T-cell (primary cell): ENCODE measurements at regions not wholly inside any gene's neighbourhood (a gene's known extent, or its start where the extent isn't known, plus 50 kb on each side); places are given as distances from the start of the nearest gene placed in this dataset.

ENCODE experiments used
- ATAC-seq, 4 experiments: fragments of 200-7000 bp in 3 of 4; fragments of 150-1000 bp in 1 of 4; cut with Tn5 transposase; replicated peaks in 1 of 4; 1 replicate in 3 of 4; 2 replicates in 1 of 4; pipeline ENCODE4 v1.10.0; 2021; ENCODE audit warnings: moderate library complexity in 3 of 4, mild to moderate bottlenecking in 2 of 4, moderate number of reproducible peaks in 1 of 4
- CTCF ChIA-PET, 2 donors: fragments of 300-600 bp; sonication (Branson Sonifier 250); formaldehyde crosslinking; loops; one replicate each; lab custom pipeline; 2022; ENCODE audit warnings: antibody characterized with exemption in 2 of 2; lab: Charles Lee
- POLR2A ChIA-PET, 2 donors: fragments of 300-600 bp; sonication (Branson Sonifier 250); formaldehyde crosslinking; loops; one replicate each; lab custom pipeline; 2022; ENCODE audit warnings: antibody characterized with exemption in 2 of 2; lab: Charles Lee
- DNase-seq, 35 experiments: peaks; one replicate each; pipeline versions ENCODE4 v3.0.0 to v3.0.0-alpha.2; 2013 to 2023
- H3K27ac ChIP-seq: one replicate; pipeline ENCODE4 v1.5.1; 2013; ENCODE audit warnings: low read length
- H3K27me3 ChIP-seq, 2 experiments: replicated peaks in 1 of 2; 1 replicate in 1 of 2; 2 replicates in 1 of 2; pipeline versions ENCODE4 v1.6.1 to v1.7.0; 2013; ENCODE audit warnings: low read length in 1 of 2, mixed read lengths in 1 of 2; ENCODE audit not compliant: control insufficient read depth in 2 of 2, insufficient read depth in 2 of 2; ENCODE audit errors: extremely low read depth in 1 of 2
- H3K36me3 ChIP-seq, 2 donors: 1 replicate in 1 of 2; 2 replicates in 1 of 2; pipeline versions ENCODE4 v1.6.1 to v1.7.0; 2013; ENCODE audit warnings: low read length in 1 of 2; ENCODE audit not compliant: control insufficient read depth in 2 of 2, insufficient read depth in 1 of 2; ENCODE audit errors: extremely low read depth in 1 of 2
- H3K4me1 ChIP-seq, 2 experiments: 1 replicate in 1 of 2; 2 replicates in 1 of 2; pipeline versions ENCODE4 v1.6.1 to v1.7.0; 2013; ENCODE audit warnings: low read length in 2 of 2, mixed read lengths in 1 of 2; ENCODE audit not compliant: insufficient read depth in 2 of 2, control insufficient read depth in 1 of 2; ENCODE audit errors: extremely low read depth in 1 of 2
- H3K4me3 ChIP-seq, 2 donors: 1 replicate in 1 of 2; 2 replicates in 1 of 2; pipeline versions ENCODE4 v1.5.1 to v1.7.0; 2013; ENCODE audit warnings: mild to moderate bottlenecking in 2 of 2, low read length in 1 of 2, moderate library complexity in 1 of 2; ENCODE audit not compliant: control insufficient read depth in 1 of 2; ENCODE audit errors: extremely low read depth in 1 of 2
- H3K9me3 ChIP-seq: 2 replicates; pipeline ENCODE4 v1.7.0; 2013
- H3K27ac Mint-ChIP-seq, 2 donors: one replicate each; pipeline ENCODE4 v1.8.0; 2020 to 2021; ENCODE audit warnings: mild to moderate bottlenecking in 2 of 2, mixed read lengths in 2 of 2
- H3K27me3 Mint-ChIP-seq, 2 donors: one replicate each; pipeline ENCODE4 v1.8.0; 2021 to 2022; ENCODE audit warnings: mixed read lengths in 2 of 2
- H3K36me3 Mint-ChIP-seq: one replicate; pipeline ENCODE4 v1.8.0; 2021; ENCODE audit warnings: mixed read lengths
- H3K4me1 Mint-ChIP-seq, 3 donors: one replicate each; pipeline ENCODE4 v1.8.0; 2020 to 2022; ENCODE audit warnings: mixed read lengths in 3 of 3, mild to moderate bottlenecking in 1 of 3
- H3K4me3 Mint-ChIP-seq, 3 donors: one replicate each; pipeline ENCODE4 v1.8.0; 2020 to 2022; ENCODE audit warnings: mild to moderate bottlenecking in 3 of 3, mixed read lengths in 3 of 3, moderate library complexity in 3 of 3
- H3K9me3 Mint-ChIP-seq, 3 donors: one replicate each; pipeline ENCODE4 v1.8.0; 2020 to 2022; ENCODE audit warnings: mixed read lengths in 3 of 3
- WGBS: methylation state at CpG from one replicate; pipeline ENCODE4 v1.1.5; 2013; ENCODE audit warnings: missing lambda C conversion rate; ENCODE audit not compliant: insufficient coverage; 5-methylcytosine and 5-hydroxymethylcytosine counted together

DNA sequence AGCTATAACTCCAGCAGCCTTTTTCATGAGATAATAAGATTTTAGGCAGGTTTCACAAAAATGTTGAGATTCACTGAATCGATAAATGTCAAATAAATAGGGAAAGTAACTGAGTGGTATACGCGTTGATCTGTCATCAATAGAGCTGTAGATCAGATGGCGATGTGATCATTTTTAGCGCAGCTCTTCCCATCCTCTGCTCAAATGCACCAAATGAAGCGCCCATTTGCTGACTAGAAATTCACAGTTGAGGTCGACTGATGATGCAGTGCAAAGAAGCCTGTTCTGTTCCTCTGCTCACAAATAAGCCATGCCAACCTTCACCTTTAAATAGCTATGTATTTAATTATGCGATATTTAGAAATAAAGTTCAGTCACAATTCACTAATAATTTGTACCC is 693.5 kb downstream of the ARHGAP15 start:
- Mint-ChIP-seq H3K9me3 (no peaks in the 10 kb centered on the region), H3K27me3 (peaks cover 0 to 10% of the 10 kb centered on the region in 2 donors), H3K36me3 (no peaks in the 10 kb centered on the region), H3K4me3 (no peak overlapping the region), H3K4me1 (no peaks in the 10 kb centered on the region), H3K27ac (no peak overlapping the region)
- DNase-seq (no peak), ATAC-seq (no peak)
- ChIA-PET POLR2A (no interaction called here), CTCF (no interaction called here)
- H3K27ac ChIP-seq: no peak overlapping the region
- no peak overlapping the region for H3K4me3 ChIP-seq
- H3K9me3 ChIP-seq: no peaks in the 10 kb centered on the region
- H3K4me1 ChIP-seq: no peaks in the 10 kb centered on the region
- no peaks in the 10 kb centered on the region for H3K27me3 ChIP-seq
- H3K36me3 ChIP-seq: no peaks in the 10 kb centered on the region
- 100% methylated on average over 1 of the region's 8 CpGs for WGBS

DNA sequence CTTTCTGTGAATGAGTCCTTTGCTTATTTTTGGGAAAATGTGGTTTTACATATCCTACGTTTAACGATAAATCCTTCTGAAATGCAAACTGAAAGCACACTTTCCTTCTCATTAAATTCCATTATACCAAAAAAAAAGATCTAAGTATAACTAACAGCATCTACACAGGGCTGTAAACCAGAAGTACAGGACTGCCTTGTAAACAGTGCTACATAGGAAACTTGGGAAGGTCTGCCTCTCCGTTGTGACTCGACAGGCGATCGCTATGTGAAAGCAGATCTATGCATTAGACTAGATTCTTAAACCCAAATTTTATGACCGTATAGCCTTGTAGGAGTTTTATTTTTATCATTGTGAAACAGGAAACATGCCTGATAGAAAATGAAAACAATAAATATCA is 690.5 kb downstream of the ARHGAP15 start:
- ATAC-seq (no peak), DNase-seq (no peak)
- Mint-ChIP-seq H3K36me3 (no peaks in the 10 kb centered on the region), H3K27me3 (peaks cover 0 to 5% of the 10 kb centered on the region in 2 donors), H3K9me3 (no peaks in the 10 kb centered on the region), H3K27ac (no peak overlapping the region), H3K4me3 (no peak overlapping the region), H3K4me1 (no peaks in the 10 kb centered on the region)
- Histone ChIP-seq H3K4me3 (no peak overlapping the region), H3K9me3 (no peaks in the 10 kb centered on the region), H3K27me3 (no peaks in the 10 kb centered on the region), H3K27ac (no peak overlapping the region), H3K36me3 (no peaks in the 10 kb centered on the region), H3K4me1 (no peaks in the 10 kb centered on the region)
- WGBS: 100% methylated on average over 1 of the region's 7 CpGs
- CTCF ChIA-PET: no interaction called here
- POLR2A ChIA-PET: no interaction called here

DNA sequence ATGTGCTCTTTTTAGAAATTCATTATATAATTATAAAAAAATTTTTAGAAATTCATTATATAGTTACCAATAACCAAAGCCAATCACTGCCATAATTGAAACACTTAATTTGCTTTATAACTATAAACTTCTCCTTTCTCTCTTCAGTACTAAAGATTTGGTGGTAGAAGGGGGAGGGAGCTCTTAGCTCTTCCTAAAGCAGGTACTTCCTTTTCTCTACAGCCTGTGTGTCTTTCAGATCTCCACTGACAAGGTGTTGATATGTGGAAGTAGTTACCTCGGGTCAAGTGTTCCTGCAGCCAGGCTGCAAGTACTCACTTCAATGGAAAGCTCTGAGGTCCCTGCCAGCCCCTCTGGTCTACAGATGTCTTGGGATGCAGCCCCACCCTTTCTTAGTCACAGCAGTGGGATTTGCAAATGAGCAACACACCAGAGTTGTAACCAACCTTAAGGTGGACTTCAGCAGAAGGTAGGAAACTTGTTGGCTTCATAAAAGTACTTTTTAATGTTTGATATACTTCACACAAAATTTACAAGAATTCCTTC is 690.0 kb downstream of the ARHGAP15 start:
- DNase-seq (no peak), ATAC-seq (no peak)
- Histone ChIP-seq H3K27me3 (no peaks in the 10 kb centered on the region), H3K9me3 (no peaks in the 10 kb centered on the region), H3K36me3 (no peaks in the 10 kb centered on the region), H3K4me1 (no peaks in the 10 kb centered on the region), H3K27ac (no peak overlapping the region), H3K4me3 (no peak overlapping the region)
- ChIA-PET CTCF (no interaction called here), POLR2A (no interaction called here)
- no CpG with 5 or more reads among the region's 1 CpG for WGBS
- peaks cover 0 to 5% of the 10 kb centered on the region in 2 donors for H3K27me3 Mint-ChIP-seq
- H3K9me3 Mint-ChIP-seq: no peaks in the 10 kb centered on the region
- no peak overlapping the region for H3K27ac Mint-ChIP-seq
- no peaks in the 10 kb centered on the region for H3K4me1 Mint-ChIP-seq
- no peak overlapping the region for H3K4me3 Mint-ChIP-seq
- H3K36me3 Mint-ChIP-seq: no peaks in the 10 kb centered on the region
